Neural progenitor cell (in vitro differentiated cells): ENCODE measurements at regions not wholly inside any gene's neighbourhood (a gene's known extent, or its start where the extent isn't known, plus 50 kb on each side); places are given as distances from the start of the nearest gene placed in this dataset.

Source experiments
- EZH2phosphoT487 ChIP-seq: fragments of 200-600 bp; sonication (generic); IDR thresholded peaks from 2 replicates; pipeline ENCODE4 v1.6.1; 2017; ENCODE audit warnings: antibody characterized with exemption
- TF ChIP-seq, protein P1 (sequence below): fragments of 200-600 bp; sonication (generic); IDR thresholded peaks from 2 replicates; pipeline ENCODE4 v1.5.1; 2017; ENCODE audit warnings: antibody characterized with exemption, mild to moderate bottlenecking

DNA sequence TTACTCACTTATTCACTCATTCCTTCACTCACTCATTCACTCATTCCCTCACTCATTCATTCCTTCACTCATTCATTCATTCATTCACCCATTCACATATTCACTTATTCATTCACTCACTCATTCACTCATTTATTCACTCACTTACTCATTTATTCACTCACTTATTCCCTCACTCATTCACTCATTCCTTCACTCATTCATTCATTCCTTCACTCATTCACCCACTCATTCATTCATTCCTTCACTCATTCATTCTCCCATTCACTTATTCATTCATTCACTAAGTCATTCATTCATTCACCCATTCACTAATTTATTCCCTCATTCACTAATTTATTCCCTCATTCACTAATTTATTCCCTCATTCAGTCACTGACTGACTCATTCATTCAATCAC lies 127.6 kb downstream of the EDN3 start:
- TF ChIP-seq, protein P1, sequence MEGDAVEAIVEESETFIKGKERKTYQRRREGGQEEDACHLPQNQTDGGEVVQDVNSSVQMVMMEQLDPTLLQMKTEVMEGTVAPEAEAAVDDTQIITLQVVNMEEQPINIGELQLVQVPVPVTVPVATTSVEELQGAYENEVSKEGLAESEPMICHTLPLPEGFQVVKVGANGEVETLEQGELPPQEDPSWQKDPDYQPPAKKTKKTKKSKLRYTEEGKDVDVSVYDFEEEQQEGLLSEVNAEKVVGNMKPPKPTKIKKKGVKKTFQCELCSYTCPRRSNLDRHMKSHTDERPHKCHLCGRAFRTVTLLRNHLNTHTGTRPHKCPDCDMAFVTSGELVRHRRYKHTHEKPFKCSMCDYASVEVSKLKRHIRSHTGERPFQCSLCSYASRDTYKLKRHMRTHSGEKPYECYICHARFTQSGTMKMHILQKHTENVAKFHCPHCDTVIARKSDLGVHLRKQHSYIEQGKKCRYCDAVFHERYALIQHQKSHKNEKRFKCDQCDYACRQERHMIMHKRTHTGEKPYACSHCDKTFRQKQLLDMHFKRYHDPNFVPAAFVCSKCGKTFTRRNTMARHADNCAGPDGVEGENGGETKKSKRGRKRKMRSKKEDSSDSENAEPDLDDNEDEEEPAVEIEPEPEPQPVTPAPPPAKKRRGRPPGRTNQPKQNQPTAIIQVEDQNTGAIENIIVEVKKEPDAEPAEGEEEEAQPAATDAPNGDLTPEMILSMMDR: no peak
- TF ChIP-seq EZH2phosphoT487: no peak
